Panc1 (cell line): ENCODE measurements at regions not wholly inside any gene's neighbourhood (a gene's known extent, or its start where the extent isn't known, plus 50 kb on each side); places are given as distances from the start of the nearest gene placed in this dataset.

ENCODE experiments used
- CTCF ChIP-seq: fragments of 450-650 bp; IDR thresholded peaks from 2 replicates; pipeline ENCODE4 v1.5.1; 2017; ENCODE audit warnings: mild to moderate bottlenecking
- POLR2AphosphoS5 ChIP-seq: IDR thresholded peaks from 2 replicates; pipeline ENCODE4 v1.6.1; 2012; ENCODE audit warnings: mild to moderate bottlenecking, low read depth, low read length, moderate library complexity
- REST ChIP-seq, 2 experiments: IDR thresholded peaks; 2 replicates each; pipeline ENCODE4 v1.6.1; 2011 to 2012; ENCODE audit warnings: low read depth in 2 of 2, control low read depth in 1 of 2, low read length in 1 of 2, mild to moderate bottlenecking in 1 of 2, moderate library complexity in 1 of 2; ENCODE audit not compliant: insufficient read depth in 1 of 2
- SIN3A ChIP-seq: IDR thresholded peaks from 2 replicates; pipeline ENCODE4 v1.6.1; 2012; ENCODE audit warnings: low read depth, mild to moderate bottlenecking, low read length, moderate library complexity, borderline replicate concordance; ENCODE audit not compliant: insufficient read depth

- TF ChIP-seq CTCF (no peak), POLR2AphosphoS5 (no peak), REST (IDR thresholded peaks at IDR 0.05; ENCODE audit: insufficient read depth in 1 of 2, low read depth in 2 of 2, low read length in 1 of 2) (no peak), SIN3A (no peak)
Observed at GRCh38 chr5:74337984-74338310, 302.6 kb downstream of the ENC1 start.
